ENCODE measurements at regions not wholly inside any gene's neighbourhood (a gene's known extent, or its start where the extent isn't known, plus 50 kb on each side); places are given as distances from the start of the nearest gene placed in this dataset.

DNA sequence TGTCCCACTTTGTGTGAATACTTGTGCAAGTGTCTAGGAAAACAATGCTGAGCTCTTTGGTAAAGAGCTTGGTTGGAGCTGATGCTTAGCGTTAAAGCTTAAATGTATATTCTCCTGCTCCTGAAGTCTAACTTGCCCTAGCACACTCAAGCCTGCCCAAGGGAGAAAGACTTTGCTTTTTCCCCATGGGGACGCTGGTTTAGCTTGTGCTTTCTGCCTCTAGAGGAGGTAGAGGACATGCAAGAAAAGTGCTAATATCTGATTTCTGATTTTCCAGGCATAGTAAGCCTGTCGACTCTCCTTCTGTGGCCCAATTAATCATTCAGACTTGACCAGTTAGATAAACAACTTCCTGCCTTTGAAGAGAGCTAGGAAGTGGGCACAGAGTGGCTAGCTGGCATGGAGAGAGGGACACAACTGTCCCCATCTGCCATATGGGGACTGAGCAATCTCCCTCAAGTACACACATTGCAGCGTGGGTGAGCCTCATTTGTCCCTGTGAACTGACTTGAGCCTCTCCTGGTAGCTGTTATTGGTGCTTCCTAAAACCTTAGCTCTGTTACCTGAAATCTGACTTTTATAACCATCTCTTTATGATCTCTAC is 348.4 kb downstream of the BRINP1 start:
- Histone ChIP-seq H3K27ac (no peak overlapping the region), H3K4me1 (peaks cover 0 to 16% (median 0%) of the 10 kb centered on the region in 3 donors), H3K9me3 (no peaks in the 10 kb centered on the region), H3K27me3 (no peaks in the 10 kb centered on the region), H3K36me3 (no peaks in the 10 kb centered on the region), H3K4me3 (no peak overlapping the region)
- WGBS, 2 donors (ENCODE audit: low coverage in 1 of 2): 61 to 75% methylated on average over 2 to 4 of the region's 4 CpGs
- ATAC-seq: no peak
- TF ChIP-seq POLR2A (IDR thresholded peaks at IDR 0.05): no peak
- no peak for TF ChIP-seq EP300 (IDR thresholded peaks at IDR 0.05)
- TF ChIP-seq POLR2AphosphoS5 (IDR thresholded peaks at IDR 0.05): no peak
- TF ChIP-seq, protein P1, sequence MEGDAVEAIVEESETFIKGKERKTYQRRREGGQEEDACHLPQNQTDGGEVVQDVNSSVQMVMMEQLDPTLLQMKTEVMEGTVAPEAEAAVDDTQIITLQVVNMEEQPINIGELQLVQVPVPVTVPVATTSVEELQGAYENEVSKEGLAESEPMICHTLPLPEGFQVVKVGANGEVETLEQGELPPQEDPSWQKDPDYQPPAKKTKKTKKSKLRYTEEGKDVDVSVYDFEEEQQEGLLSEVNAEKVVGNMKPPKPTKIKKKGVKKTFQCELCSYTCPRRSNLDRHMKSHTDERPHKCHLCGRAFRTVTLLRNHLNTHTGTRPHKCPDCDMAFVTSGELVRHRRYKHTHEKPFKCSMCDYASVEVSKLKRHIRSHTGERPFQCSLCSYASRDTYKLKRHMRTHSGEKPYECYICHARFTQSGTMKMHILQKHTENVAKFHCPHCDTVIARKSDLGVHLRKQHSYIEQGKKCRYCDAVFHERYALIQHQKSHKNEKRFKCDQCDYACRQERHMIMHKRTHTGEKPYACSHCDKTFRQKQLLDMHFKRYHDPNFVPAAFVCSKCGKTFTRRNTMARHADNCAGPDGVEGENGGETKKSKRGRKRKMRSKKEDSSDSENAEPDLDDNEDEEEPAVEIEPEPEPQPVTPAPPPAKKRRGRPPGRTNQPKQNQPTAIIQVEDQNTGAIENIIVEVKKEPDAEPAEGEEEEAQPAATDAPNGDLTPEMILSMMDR (IDR thresholded peaks at IDR 0.05): no peak

DNA sequence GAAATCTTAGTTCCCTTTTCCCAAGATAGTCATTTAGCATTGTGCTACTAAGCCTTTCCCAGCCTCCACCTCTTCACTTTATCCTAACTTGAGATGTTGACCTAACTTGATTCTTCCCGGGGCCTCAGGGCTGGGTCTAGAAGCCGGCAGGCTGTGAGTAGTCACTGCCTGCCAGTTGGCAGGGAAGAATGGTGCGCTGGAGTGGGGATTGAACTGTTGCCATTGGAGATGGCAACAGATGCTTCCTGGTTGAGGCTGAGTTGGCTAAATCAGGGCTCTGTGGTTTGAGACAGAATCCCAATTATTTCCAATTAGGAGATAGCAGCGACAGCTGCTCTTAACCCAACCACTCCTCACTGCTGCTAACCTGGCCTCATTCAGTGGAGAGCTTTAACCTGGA is 343.1 kb downstream of the BRINP1 start:
- H3K27ac ChIP-seq: peak overlapping the region; percentile 77 to 98 (median 84)
- no peak overlapping the region for H3K4me3 ChIP-seq
- WGBS, 2 donors (ENCODE audit: low coverage in 1 of 2): 20 to 65% methylated on average over 2 to 4 of the region's 4 CpGs
- no peaks in the 10 kb centered on the region for H3K27me3 ChIP-seq
- no peaks in the 10 kb centered on the region for H3K9me3 ChIP-seq
- peaks cover 12 to 34% (median 15%) of the 10 kb centered on the region in 3 donors for H3K4me1 ChIP-seq
- no peak for ATAC-seq
- TF ChIP-seq, protein P1 (IDR thresholded peaks at IDR 0.05): no peak
- TF ChIP-seq POLR2AphosphoS5 (IDR thresholded peaks at IDR 0.05) (no peak), EP300 (IDR thresholded peaks at IDR 0.05) (no peak), POLR2A (IDR thresholded peaks at IDR 0.05) (no peak)
- no peaks in the 10 kb centered on the region for H3K36me3 ChIP-seq

DNA sequence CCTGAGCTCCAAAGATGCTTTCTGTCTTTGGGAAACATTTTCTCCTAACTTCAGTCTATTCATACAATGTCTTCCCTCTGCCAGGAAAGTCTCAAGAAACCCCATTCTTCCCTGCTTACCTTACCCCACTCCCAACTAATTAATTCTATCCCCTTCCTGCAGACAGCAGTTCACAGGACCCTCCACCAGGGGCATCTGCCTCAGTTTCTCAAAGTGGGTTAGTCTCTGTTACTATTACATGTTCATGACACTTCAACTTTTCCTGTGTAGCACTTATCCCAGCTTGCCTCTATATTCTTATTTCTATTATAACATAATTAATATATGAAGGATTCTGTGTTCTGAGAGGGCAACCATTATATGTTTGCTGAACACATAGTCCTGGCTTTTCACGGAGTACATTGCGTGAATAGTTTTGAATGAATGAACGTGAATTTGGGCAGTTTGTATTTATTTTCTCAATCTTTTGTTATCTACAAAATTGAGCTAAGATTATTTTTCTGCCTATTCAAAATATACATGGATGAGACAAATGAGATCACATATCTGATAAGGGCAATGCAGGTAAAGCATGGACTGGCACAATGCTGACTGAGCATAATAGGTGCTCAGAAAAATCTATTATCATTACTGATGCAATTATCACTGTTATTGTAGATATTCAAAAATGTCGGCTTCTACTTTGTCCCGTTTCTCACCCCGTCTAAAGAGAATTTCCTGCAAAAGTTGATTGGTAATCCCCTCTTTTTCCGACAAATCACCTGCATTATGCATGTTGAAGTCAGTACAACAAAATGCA is 341.1 kb downstream of the BRINP1 start:
- 65 to 78% methylated on average over 7 of the region's 7 CpGs for WGBS, 2 donors (ENCODE audit: low coverage in 1 of 2)

DNA sequence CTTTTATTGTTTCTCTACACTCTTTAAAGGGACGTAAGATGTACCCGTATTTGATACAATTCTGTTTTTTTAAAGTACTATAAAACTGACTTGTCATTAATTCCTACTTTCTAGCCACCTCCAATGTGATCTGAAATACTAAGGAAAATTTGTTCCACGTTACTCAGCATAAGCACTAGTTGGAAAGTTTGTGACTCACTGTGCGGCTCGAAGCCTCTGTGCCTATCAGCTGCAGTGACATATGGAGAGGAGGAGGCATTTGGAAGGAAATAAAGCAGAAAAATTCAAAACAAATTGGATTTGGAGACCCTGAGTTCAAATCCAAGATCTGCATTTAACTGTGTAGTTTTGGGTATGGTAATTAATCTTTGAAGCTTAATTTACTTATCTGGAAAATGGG is 339.3 kb downstream of the BRINP1 start:
- TF ChIP-seq POLR2A (IDR thresholded peaks at IDR 0.05) (no peak), EP300 (IDR thresholded peaks at IDR 0.05) (no peak), POLR2AphosphoS5 (IDR thresholded peaks at IDR 0.05) (no peak)
- TF ChIP-seq, protein P1 (IDR thresholded peaks at IDR 0.05): no peak
- Histone ChIP-seq H3K9me3 (no peaks in the 10 kb centered on the region), H3K4me3 (no peak overlapping the region), H3K27me3 (no peaks in the 10 kb centered on the region), H3K27ac (no peak overlapping the region), H3K4me1 (peaks cover 12 to 30% (median 15%) of the 10 kb centered on the region in 3 donors), H3K36me3 (no peaks in the 10 kb centered on the region)
- WGBS, 2 donors (ENCODE audit: low coverage in 1 of 2): 89 to 95% methylated on average over 5 of the region's 5 CpGs
- ATAC-seq: no peak

More for the DNA sequence above, 341.1 kb downstream of the BRINP1 start:
- Histone ChIP-seq H3K9me3 (no peaks in the 10 kb centered on the region), H3K36me3 (no peaks in the 10 kb centered on the region), H3K4me3 (no peak overlapping the region), H3K27me3 (no peaks in the 10 kb centered on the region), H3K4me1 (peaks cover 12 to 34% (median 15%) of the 10 kb centered on the region in 3 donors), H3K27ac (peak overlapping the region; percentile 77 to 98 (median 84))
- no peak for ATAC-seq
- TF ChIP-seq POLR2A (IDR thresholded peaks at IDR 0.05) (no peak), EP300 (IDR thresholded peaks at IDR 0.05) (no peak), POLR2AphosphoS5 (IDR thresholded peaks at IDR 0.05) (no peak)
- TF ChIP-seq, protein P1 (IDR thresholded peaks at IDR 0.05): peak in 1 of 4 experiments; percentile 5
